ENCODE measurements at regions not wholly inside any gene's neighbourhood (a gene's known extent, or its start where the extent isn't known, plus 50 kb on each side); places are given as distances from the start of the nearest gene placed in this dataset.

DNA sequence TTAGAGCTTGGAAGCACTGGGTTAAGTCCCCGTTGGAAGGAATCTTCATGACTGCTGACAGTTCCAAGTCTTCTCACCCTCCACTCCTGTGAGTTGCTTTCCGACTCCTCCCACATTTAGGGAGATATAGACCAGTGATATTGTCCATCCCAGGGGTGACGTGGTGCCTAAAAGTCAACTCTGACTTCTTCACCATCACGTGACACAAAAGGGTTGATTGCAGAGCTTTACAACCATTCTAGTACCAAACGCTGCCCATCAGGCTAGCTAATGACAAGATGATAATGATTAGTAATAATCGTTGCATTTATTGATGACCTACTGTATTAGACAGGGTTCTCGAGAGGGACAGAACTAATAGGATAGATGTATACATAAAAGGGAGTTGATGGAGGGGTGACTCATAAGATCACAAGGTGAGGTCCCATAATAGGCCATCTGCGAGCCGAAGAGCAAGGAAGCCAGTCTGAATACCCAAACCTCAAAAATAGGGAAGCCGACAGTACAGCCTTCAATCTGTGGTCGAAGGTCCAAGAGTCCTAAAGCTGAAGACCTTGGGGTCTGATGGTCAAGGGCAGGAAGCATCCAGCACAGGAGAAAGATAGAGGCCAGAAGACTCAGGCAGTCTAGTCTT, 85.3 kb upstream of the CARD11 start:
- Histone ChIP-seq H2BK15ac (ENCODE audit: low read depth, poor library complexity, severe bottlenecking) (no peak overlapping the region), H3K14ac (ENCODE audit: low read length in 2 of 2) (no peak overlapping the region), H3K9me3 (ENCODE audit: control insufficient read depth, low read length) (peaks cover 2% of the 10 kb centered on the region), H2AFZ (ENCODE audit: low read depth, low read length) (no peak overlapping the region), H3K4me3 (ENCODE audit: insufficient read depth in 1 of 2, low read depth in 1 of 2, low read length in 2 of 2) (no peak overlapping the region), H3K79me1 (replicated peaks; ENCODE audit: low read length, poor library complexity, severe bottlenecking) (no peaks in the 10 kb centered on the region), H2AK5ac (ENCODE audit: low read length, severe bottlenecking) (no peak overlapping the region), H2BK5ac (ENCODE audit: low read depth, low read length, poor library complexity, severe bottlenecking) (no peak overlapping the region), H4K8ac (ENCODE audit: low read length) (no peak overlapping the region), H3K4ac (ENCODE audit: low read depth in 1 of 2, low read length in 2 of 2) (no peak overlapping the region), H3K36me3 (ENCODE audit: control insufficient read depth in 1 of 2, insufficient read depth in 2 of 2, low read depth in 1 of 2, low read length in 2 of 2) (no peaks in the 10 kb centered on the region), H3K4me1 (ENCODE audit: control insufficient read depth, insufficient read depth, low read depth, low read length) (no peaks in the 10 kb centered on the region), H4K91ac (ENCODE audit: low read length) (no peak overlapping the region), H3K9ac (ENCODE audit: low read length) (no peak overlapping the region), H3K18ac (ENCODE audit: low read depth in 1 of 2, low read length in 2 of 2) (no peak overlapping the region), H3K23ac (ENCODE audit: low read length in 2 of 2) (no peak overlapping the region), H3K4me2 (ENCODE audit: low read length, poor library complexity, severe bottlenecking) (no peak overlapping the region), H2BK120ac (ENCODE audit: low read depth, low read length) (no peak overlapping the region), H3K27ac (ENCODE audit: low read length, poor library complexity, severe bottlenecking) (no peak overlapping the region), H2BK12ac (ENCODE audit: low read length in 2 of 2) (no peak overlapping the region), H3K27me3 (ENCODE audit: control insufficient read depth in 1 of 2, insufficient read depth in 1 of 2, low read length in 2 of 2) (no peaks in the 10 kb centered on the region)
- DNase-seq = no peak
- WGBS = 84% methylated on average over 11 of the region's 11 CpGs

DNA sequence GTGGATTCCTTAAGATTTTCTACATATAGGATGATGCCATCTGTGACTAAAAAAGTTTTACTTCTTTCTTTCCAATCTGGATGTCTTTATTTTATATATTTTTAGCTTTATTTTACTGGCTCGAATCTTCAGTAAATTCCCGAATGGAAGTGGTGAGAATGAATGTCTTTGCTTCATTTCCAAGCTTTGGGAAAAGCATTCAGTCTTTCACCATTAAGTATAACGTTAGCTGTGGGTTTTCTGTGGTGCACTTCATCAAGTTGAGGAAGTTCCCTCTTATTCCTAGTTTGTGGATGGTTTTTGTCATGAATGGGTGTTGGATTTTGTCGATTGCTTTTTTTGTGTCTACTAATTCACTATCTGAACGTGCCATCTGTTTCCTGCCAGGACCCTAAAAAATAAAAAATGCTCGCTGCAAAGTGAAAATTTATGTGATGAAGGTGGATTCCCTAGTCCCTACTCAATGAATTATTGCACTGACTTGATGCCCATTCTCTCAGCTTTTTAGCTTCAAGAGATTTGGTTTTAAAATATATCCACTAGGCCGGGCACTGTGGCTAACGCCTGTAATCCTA, 90.2 kb upstream of the CARD11 start:
- whole genome bisulfite sequencing = 90% methylated on average over 7 of the region's 8 CpGs
- peaks cover 0 to 6% of the 10 kb centered on the region in 2 experiments for H3K27me3 ChIP-seq (ENCODE audit: control insufficient read depth in 1 of 2, insufficient read depth in 1 of 2, low read length in 2 of 2)

GRCh38 chr7:3134745-3135144, 91.1 kb upstream of the CARD11 start:
- 90% methylated on average over 6 of the region's 6 CpGs for WGBS
- peaks cover 2% of the 10 kb centered on the region for H3K9me3 ChIP-seq (ENCODE audit: control insufficient read depth, low read length)
- H4K8ac ChIP-seq (ENCODE audit: low read length) = no peak overlapping the region
- H3K79me1 ChIP-seq (replicated peaks; ENCODE audit: low read length, poor library complexity, severe bottlenecking) = no peaks in the 10 kb centered on the region
- H3K14ac ChIP-seq (ENCODE audit: low read length in 2 of 2) = no peak overlapping the region
- peaks cover 0 to 6% of the 10 kb centered on the region in 2 experiments for H3K27me3 ChIP-seq (ENCODE audit: control insufficient read depth in 1 of 2, insufficient read depth in 1 of 2, low read length in 2 of 2)
- H2BK15ac ChIP-seq (ENCODE audit: low read depth, poor library complexity, severe bottlenecking) = no peak overlapping the region
- no peak overlapping the region for H2BK120ac ChIP-seq (ENCODE audit: low read depth, low read length)
- H3K36me3 ChIP-seq (ENCODE audit: control insufficient read depth in 1 of 2, insufficient read depth in 2 of 2, low read depth in 1 of 2, low read length in 2 of 2) = no peaks in the 10 kb centered on the region
- no peak overlapping the region for H3K4me2 ChIP-seq (ENCODE audit: low read length, poor library complexity, severe bottlenecking)
- no peaks in the 10 kb centered on the region for H3K4me1 ChIP-seq (ENCODE audit: control insufficient read depth, insufficient read depth, low read depth, low read length)
- no peak overlapping the region for H3K9ac ChIP-seq (ENCODE audit: low read length)
- no peak overlapping the region for H3K4ac ChIP-seq (ENCODE audit: low read depth in 1 of 2, low read length in 2 of 2)
- H3K27ac ChIP-seq (ENCODE audit: low read length, poor library complexity, severe bottlenecking) = no peak overlapping the region
- H2BK12ac ChIP-seq (ENCODE audit: low read length in 2 of 2) = no peak overlapping the region
- no peak overlapping the region for H3K18ac ChIP-seq (ENCODE audit: low read depth in 1 of 2, low read length in 2 of 2)
- no peak overlapping the region for H3K4me3 ChIP-seq (ENCODE audit: insufficient read depth in 1 of 2, low read depth in 1 of 2, low read length in 2 of 2)
- no peak overlapping the region for H2AK5ac ChIP-seq (ENCODE audit: low read length, severe bottlenecking)
- H4K91ac ChIP-seq (ENCODE audit: low read length) = no peak overlapping the region
- no peak overlapping the region for H3K23ac ChIP-seq (ENCODE audit: low read length in 2 of 2)
- H2BK5ac ChIP-seq (ENCODE audit: low read depth, low read length, poor library complexity, severe bottlenecking) = no peak overlapping the region
- no peak for DNase-seq
- no peak overlapping the region for H2AFZ ChIP-seq (ENCODE audit: low read depth, low read length)

More for the DNA sequence above, 90.2 kb upstream of the CARD11 start:
- no peak overlapping the region for H3K4me2 ChIP-seq (ENCODE audit: low read length, poor library complexity, severe bottlenecking)
- H3K27ac ChIP-seq (ENCODE audit: low read length, poor library complexity, severe bottlenecking) = no peak overlapping the region
- H3K18ac ChIP-seq (ENCODE audit: low read depth in 1 of 2, low read length in 2 of 2) = no peak overlapping the region
- no peak overlapping the region for H4K8ac ChIP-seq (ENCODE audit: low read length)
- no peak overlapping the region for H3K14ac ChIP-seq (ENCODE audit: low read length in 2 of 2)
- no peak overlapping the region for H2BK15ac ChIP-seq (ENCODE audit: low read depth, poor library complexity, severe bottlenecking)
- H2BK12ac ChIP-seq (ENCODE audit: low read length in 2 of 2) = no peak overlapping the region
- no peak overlapping the region for H2AK5ac ChIP-seq (ENCODE audit: low read length, severe bottlenecking)
- H3K36me3 ChIP-seq (ENCODE audit: control insufficient read depth in 1 of 2, insufficient read depth in 2 of 2, low read depth in 1 of 2, low read length in 2 of 2) = no peaks in the 10 kb centered on the region
- no peak overlapping the region for H3K9ac ChIP-seq (ENCODE audit: low read length)
- no peak overlapping the region for H2BK5ac ChIP-seq (ENCODE audit: low read depth, low read length, poor library complexity, severe bottlenecking)
- H2BK120ac ChIP-seq (ENCODE audit: low read depth, low read length) = no peak overlapping the region
- DNase-seq = no peak
- no peak overlapping the region for H3K4me3 ChIP-seq (ENCODE audit: insufficient read depth in 1 of 2, low read depth in 1 of 2, low read length in 2 of 2)
- no peak overlapping the region for H2AFZ ChIP-seq (ENCODE audit: low read depth, low read length)
- H3K4ac ChIP-seq (ENCODE audit: low read depth in 1 of 2, low read length in 2 of 2) = no peak overlapping the region
- no peak overlapping the region for H4K91ac ChIP-seq (ENCODE audit: low read length)
- peaks cover 2% of the 10 kb centered on the region for H3K9me3 ChIP-seq (ENCODE audit: control insufficient read depth, low read length)
- H3K79me1 ChIP-seq (replicated peaks; ENCODE audit: low read length, poor library complexity, severe bottlenecking) = no peaks in the 10 kb centered on the region
- H3K23ac ChIP-seq (ENCODE audit: low read length in 2 of 2) = no peak overlapping the region
- no peaks in the 10 kb centered on the region for H3K4me1 ChIP-seq (ENCODE audit: control insufficient read depth, insufficient read depth, low read depth, low read length)

GRCh38 chr7:3135626-3136025, 92.0 kb upstream of the CARD11 start:
- H2BK5ac ChIP-seq (ENCODE audit: low read depth, low read length, poor library complexity, severe bottlenecking) = no peak overlapping the region
- H2AK5ac ChIP-seq (ENCODE audit: low read length, severe bottlenecking) = no peak overlapping the region
- H2BK120ac ChIP-seq (ENCODE audit: low read depth, low read length) = no peak overlapping the region
- H3K4ac ChIP-seq (ENCODE audit: low read depth in 1 of 2, low read length in 2 of 2) = no peak overlapping the region
- WGBS = 82% methylated on average over 6 of the region's 6 CpGs
- H3K4me2 ChIP-seq (ENCODE audit: low read length, poor library complexity, severe bottlenecking) = no peak overlapping the region
- H3K23ac ChIP-seq (ENCODE audit: low read length in 2 of 2) = no peak overlapping the region
- no peak overlapping the region for H4K8ac ChIP-seq (ENCODE audit: low read length)
- H3K4me3 ChIP-seq (ENCODE audit: insufficient read depth in 1 of 2, low read depth in 1 of 2, low read length in 2 of 2) = no peak overlapping the region
- no peak overlapping the region for H2BK12ac ChIP-seq (ENCODE audit: low read length in 2 of 2)
- H4K91ac ChIP-seq (ENCODE audit: low read length) = no peak overlapping the region
- H3K36me3 ChIP-seq (ENCODE audit: control insufficient read depth in 1 of 2, insufficient read depth in 2 of 2, low read depth in 1 of 2, low read length in 2 of 2) = no peaks in the 10 kb centered on the region
- H3K9me3 ChIP-seq (ENCODE audit: control insufficient read depth, low read length) = peaks cover 2% of the 10 kb centered on the region
- no peaks in the 10 kb centered on the region for H3K79me1 ChIP-seq (replicated peaks; ENCODE audit: low read length, poor library complexity, severe bottlenecking)
- H3K27ac ChIP-seq (ENCODE audit: low read length, poor library complexity, severe bottlenecking) = no peak overlapping the region
- no peak overlapping the region for H3K14ac ChIP-seq (ENCODE audit: low read length in 2 of 2)
- H3K4me1 ChIP-seq (ENCODE audit: control insufficient read depth, insufficient read depth, low read depth, low read length) = no peaks in the 10 kb centered on the region
- no peak overlapping the region for H3K9ac ChIP-seq (ENCODE audit: low read length)
- peaks cover 0 to 6% of the 10 kb centered on the region in 2 experiments for H3K27me3 ChIP-seq (ENCODE audit: control insufficient read depth in 1 of 2, insufficient read depth in 1 of 2, low read length in 2 of 2)
- no peak for DNase-seq
- no peak overlapping the region for H3K18ac ChIP-seq (ENCODE audit: low read depth in 1 of 2, low read length in 2 of 2)
- no peak overlapping the region for H2BK15ac ChIP-seq (ENCODE audit: low read depth, poor library complexity, severe bottlenecking)
- no peak overlapping the region for H2AFZ ChIP-seq (ENCODE audit: low read depth, low read length)
